22Rv1 (cell line): ENCODE measurements at regions not wholly inside any gene's neighbourhood (a gene's known extent, or its start where the extent isn't known, plus 50 kb on each side); places are given as distances from the start of the nearest gene placed in this dataset.

Experiments used
- H3K27ac ChIP-seq: fragments of 450-650 bp; 2 replicates; pipeline ENCODE4 v1.5.1; 2017
- CTCF ChIP-seq: fragments of 450-650 bp; IDR thresholded peaks from 2 replicates; pipeline ENCODE4 v1.5.1; 2017; ENCODE audit warnings: mild to moderate bottlenecking
- ZFX ChIP-seq: fragments of 450-650 bp; IDR thresholded peaks from 2 replicates; pipeline ENCODE4 v1.6.1; 2017; ENCODE audit warnings: antibody characterized with exemption, borderline replicate concordance

GRCh38 chr11:113567097-113567496, 91.9 kb upstream of the DRD2 start:
- no peak overlapping the region for H3K27ac ChIP-seq
- TF ChIP-seq ZFX (no peak), CTCF (no peak)

- H3K27ac ChIP-seq, result no peak overlapping the region
- TF ChIP-seq ZFX, result no peak
- TF ChIP-seq CTCF, result no peak
Observed at GRCh38 chr11:113564527-113565130, 89.4 kb upstream of the DRD2 start.

GRCh38 chr11:113563766-113564526, 88.7 kb upstream of the DRD2 start:
- no peak overlapping the region for H3K27ac ChIP-seq
- no peak for TF ChIP-seq CTCF
- TF ChIP-seq ZFX, result no peak

- H3K27ac ChIP-seq, result no peak overlapping the region
- TF ChIP-seq CTCF, result no peak
- TF ChIP-seq ZFX, result no peak
Observed at GRCh38 chr11:113562981-113563461, 87.8 kb upstream of the DRD2 start.

GRCh38 chr11:113562576-113562975, 87.4 kb upstream of the DRD2 start:
- TF ChIP-seq CTCF (no peak), ZFX (no peak)
- H3K27ac ChIP-seq, result no peak overlapping the region

GRCh38 chr11:113557926-113558325, 82.7 kb upstream of the DRD2 start:
- no peak overlapping the region for H3K27ac ChIP-seq
- no peak for TF ChIP-seq ZFX
- TF ChIP-seq CTCF, result no peak

GRCh38 chr11:113556036-113556435, 80.8 kb upstream of the DRD2 start:
- H3K27ac ChIP-seq, result no peak overlapping the region
- TF ChIP-seq CTCF, result no peak
- no peak for TF ChIP-seq ZFX
